HG03135 (cell line): ENCODE measurements at regions not wholly inside any gene's neighbourhood (a gene's known extent, or its start where the extent isn't known, plus 50 kb on each side); places are given as distances from the start of the nearest gene placed in this dataset.
"Not testable (repeated sequence)": the region's sequence is repeated elsewhere in the genome, so short reads cannot be mapped to it uniquely, and the experiment has no call there.

Source experiments
- ATAC-seq: cut with Tn5 transposase; IDR thresholded peaks from one replicate; pipeline ENCODE4 v1.9.1; 2021; ENCODE audit warnings: mild to moderate bottlenecking, moderate library complexity; ENCODE audit not compliant: unreplicated experiment

GRCh38 chr13:18240086-18240485 lies 941.5 kb downstream of the TUBA3C start:
- not testable (repeated sequence) for ATAC-seq

DNA sequence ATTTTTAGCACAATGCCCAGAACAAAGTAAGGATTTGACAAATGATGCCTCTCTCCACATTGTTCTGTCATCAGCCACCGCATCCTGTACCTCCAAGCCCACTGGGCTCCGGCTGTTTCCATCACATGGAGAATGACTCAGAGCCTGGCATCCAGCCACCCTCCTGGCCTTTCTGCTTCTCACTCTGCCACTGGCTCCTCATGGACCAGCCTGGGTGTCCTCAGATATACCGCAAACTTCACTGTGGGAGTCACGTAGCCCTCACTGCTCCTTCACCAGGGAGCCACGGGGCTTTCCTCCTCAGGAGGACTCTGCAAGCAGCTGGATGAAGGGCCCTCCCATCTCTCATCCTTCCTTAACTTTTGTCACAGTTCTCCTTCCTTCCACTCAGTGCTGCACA lies 943.0 kb downstream of the TUBA3C start:
- ATAC-seq, result not testable (repeated sequence)

DNA sequence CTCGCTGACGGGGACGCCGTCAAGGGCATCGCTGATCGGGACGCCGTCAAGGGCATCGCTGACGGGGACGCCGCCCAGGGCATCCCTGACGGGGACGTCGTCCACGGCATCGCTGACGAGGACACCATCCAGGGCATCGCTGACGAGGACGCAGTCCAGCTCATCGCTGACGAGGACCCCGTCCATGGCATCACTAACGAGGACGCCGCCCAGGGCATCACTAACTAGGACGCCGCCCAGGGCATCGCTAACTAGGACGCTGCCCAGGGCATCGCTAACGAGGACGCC lies 945.2 kb downstream of the TUBA3C start:
- ATAC-seq, result no peak

- no peak for ATAC-seq
Observed at GRCh38 chr13:18235756-18236527, 945.7 kb downstream of the TUBA3C start.

- no peak for ATAC-seq
Observed at GRCh38 chr13:18235172-18235571, 946.5 kb downstream of the TUBA3C start.

- ATAC-seq, result not testable (repeated sequence)
Observed at GRCh38 chr13:18234451-18234850, 947.2 kb downstream of the TUBA3C start.

DNA sequence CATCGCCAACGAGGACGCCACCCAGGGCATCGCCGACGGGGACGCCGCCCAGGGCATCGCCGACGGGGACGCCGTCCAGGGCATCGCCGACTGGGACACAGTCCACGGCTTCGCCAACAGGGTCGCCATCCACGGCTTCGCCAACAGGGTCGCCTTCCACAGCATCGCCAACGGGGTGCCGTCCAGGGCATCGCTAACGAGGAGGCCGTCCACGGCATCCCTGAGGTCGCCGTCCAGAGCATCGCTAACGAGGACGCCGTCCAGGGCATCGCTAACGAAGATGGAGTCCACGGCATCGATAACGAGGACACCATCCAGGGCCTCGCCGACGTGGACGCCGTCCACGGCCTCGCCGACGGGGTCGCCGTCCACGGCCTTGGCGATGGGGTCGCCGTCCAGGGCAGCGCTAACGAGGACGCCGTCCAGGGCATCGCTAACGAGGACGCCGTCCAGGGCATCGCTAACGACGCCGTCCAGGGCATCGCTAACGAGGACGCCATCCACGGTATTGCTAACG lies 947.8 kb downstream of the TUBA3C start:
- no peak for ATAC-seq

DNA sequence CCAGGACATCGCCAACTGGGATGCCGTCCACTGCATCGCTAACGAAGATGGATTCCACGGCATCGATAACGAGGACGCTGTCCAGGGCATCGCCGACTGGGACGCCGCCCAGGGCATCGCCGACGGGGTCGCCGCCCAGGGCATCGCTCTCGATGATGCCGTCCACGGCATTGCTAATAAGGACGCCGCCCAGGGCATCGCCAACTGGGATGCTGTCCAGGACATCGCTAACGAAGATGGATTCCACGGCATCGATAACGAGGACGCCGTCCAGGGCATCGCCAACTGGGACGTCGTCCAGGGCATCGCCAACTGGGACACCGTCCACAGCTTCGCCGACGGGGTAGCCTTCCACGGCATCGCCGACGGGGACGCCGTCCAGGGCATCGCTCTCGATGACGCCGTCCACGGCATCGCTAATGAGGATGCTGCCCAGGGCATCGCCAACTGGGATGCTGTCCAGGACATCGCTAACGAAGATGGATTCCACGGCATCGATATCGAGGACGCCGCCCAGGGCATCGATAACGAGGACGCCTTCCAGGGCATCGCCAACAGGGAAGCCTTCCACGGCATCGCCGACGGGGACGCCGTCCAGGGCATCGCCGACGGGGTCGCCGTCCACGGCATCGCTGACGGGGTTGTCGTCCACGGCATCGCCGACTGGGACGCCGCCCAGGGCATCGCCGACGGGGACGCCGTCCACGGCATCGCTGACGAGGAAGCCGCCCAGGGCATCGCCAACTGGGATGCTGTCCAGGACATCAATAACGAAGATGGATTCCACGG lies 948.4 kb downstream of the TUBA3C start:
- no peak for ATAC-seq

- ATAC-seq, result no peak
Observed at GRCh38 chr13:18232298-18232993, 949.2 kb downstream of the TUBA3C start.

- not testable (repeated sequence) for ATAC-seq
Observed at GRCh38 chr13:18224411-18224810, 957.2 kb downstream of the TUBA3C start.

DNA sequence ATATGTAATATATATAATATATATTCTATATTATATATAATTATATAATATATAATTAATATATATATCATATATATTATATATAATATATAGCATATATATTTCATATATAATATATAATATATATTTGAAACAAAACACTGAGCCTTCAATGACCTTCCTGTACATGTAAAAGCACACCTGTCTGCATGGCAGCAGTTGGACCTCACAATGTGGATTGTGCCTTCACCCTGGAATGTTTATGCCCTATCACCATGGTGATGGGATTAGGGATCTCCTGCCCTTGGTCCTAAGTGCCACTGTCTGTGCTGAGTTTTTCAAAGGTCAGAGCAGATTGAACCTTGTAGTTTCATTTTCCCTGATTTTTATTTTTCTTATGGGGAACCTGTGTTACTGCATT lies 966.9 kb downstream of the TUBA3C start:
- not testable (repeated sequence) for ATAC-seq

GRCh38 chr13:18213511-18213910 lies 968.1 kb downstream of the TUBA3C start:
- ATAC-seq, result not testable (repeated sequence)

DNA sequence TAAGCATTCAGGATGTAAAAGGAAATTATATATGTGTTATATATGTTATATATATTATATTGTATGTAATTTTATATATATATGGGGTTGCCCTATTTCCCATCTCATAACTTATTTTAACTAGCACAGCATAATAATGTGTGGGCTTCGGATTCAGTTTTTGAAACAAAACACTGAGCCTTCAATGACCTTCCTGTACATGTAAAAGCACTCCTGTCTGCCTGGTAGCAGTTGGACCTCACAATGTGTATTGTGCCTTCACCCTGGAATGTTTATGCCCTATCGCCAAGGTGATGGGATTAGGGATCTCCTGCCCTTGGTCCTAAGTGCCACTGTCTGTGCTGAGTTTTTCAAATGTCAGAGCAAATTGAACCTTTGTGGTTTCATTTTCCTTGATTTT lies 968.8 kb downstream of the TUBA3C start:
- no peak for ATAC-seq

DNA sequence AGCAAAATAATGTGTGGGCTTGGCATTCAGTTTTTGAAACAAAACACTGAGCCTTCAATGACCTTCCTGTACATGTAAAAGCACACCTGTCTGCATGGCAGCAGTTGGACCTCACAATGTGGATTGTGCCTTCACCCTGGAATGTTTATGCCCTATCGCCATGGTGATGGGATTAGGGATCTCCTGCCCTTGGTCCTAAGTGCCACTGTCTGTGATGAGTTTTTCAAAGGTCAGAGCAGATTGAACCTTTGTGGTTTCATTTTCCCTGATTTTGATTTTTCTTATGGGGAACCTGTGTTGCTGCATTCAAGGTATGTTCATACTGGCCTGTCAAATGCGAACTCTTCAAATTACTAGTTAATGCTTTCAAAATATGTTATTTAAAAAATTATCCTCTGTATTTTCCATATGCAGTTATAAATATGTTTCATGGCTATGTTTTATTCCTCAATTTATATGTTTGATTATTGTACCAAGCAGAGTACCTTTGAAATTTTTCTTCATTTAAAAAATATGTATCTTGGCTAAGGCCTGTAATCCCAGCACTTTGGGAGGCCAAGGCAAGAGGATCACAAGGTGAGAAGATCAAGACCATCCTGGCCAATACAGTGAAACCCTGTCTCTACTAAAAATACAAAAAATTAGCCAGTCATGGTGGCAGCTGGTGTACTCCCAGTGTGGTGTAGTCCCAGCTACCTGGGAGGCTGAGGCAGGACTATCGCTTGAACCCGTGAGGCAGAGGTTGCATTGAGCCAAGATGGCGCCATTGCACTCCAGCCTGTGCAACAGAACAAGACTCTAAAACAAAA lies 969.7 kb downstream of the TUBA3C start:
- peak; percentile 82 for ATAC-seq

GRCh38 chr13:18204614-18205178 lies 976.9 kb downstream of the TUBA3C start:
- not testable (repeated sequence) for ATAC-seq

- not testable (repeated sequence) for ATAC-seq
Observed at GRCh38 chr13:18195365-18195678, 986.3 kb downstream of the TUBA3C start.

GRCh38 chr13:18194631-18195364 lies 986.8 kb downstream of the TUBA3C start:
- ATAC-seq, result not testable (repeated sequence)

DNA sequence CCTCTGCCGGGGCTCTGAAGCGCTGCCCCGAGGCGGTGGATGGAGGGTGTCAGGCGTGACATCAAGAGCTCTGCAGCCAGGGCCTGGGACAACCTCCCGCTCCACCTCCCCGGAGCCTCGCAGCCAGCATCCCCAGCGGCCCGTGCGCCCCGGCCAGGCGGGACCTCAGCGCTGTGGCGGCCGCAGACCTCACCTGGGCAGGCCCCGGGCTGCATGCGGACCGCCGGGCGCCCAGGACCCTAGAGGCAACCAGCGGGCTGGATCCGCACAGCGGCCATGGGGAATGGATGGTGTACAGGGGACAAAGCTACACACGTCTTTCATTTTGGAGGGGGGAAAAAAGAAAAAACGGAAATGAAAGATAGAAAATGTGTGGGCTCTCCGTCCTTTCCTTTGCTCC lies 987.5 kb downstream of the TUBA3C start:
- ATAC-seq, result not testable (repeated sequence)
